ENCODE measurements at regions not wholly inside any gene's neighbourhood (a gene's known extent, or its start where the extent isn't known, plus 50 kb on each side); places are given as distances from the start of the nearest gene placed in this dataset.

DNA sequence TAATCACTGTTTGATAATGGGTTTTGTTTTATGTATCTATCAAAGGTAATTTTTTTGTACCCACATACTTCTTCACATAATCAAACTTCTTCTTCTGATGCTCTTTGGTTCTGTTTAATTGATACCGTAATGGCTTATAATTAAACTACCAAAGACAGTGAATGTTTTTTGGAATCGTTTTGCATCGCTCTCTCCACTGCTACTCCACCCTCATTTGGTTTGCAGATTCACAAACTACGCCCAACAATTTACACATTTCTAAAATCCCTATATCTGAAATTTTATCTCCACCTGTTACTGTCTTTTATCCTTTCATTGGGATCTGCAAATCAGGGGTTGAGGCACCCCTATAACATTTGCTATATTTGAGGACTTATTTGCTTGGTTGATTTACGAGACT lies 319.6 kb downstream of the RWDD3 start:
- H3K4me1 ChIP-seq, result no peaks in the 10 kb centered on the region
- no peak for DNase-seq
- intact Hi-C loops (cut with DNase I), result no loop called here
- H3K4me3 ChIP-seq, result no peak overlapping the region
- no peak for TF ChIP-seq POLR2A (IDR thresholded peaks at IDR 0.05)
- TF ChIP-seq, protein P1, sequence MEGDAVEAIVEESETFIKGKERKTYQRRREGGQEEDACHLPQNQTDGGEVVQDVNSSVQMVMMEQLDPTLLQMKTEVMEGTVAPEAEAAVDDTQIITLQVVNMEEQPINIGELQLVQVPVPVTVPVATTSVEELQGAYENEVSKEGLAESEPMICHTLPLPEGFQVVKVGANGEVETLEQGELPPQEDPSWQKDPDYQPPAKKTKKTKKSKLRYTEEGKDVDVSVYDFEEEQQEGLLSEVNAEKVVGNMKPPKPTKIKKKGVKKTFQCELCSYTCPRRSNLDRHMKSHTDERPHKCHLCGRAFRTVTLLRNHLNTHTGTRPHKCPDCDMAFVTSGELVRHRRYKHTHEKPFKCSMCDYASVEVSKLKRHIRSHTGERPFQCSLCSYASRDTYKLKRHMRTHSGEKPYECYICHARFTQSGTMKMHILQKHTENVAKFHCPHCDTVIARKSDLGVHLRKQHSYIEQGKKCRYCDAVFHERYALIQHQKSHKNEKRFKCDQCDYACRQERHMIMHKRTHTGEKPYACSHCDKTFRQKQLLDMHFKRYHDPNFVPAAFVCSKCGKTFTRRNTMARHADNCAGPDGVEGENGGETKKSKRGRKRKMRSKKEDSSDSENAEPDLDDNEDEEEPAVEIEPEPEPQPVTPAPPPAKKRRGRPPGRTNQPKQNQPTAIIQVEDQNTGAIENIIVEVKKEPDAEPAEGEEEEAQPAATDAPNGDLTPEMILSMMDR (IDR thresholded peaks at IDR 0.05), result no peak
- H3K27ac ChIP-seq, result no peak overlapping the region
- peaks cover 0 to 15% (median 5%) of the 10 kb centered on the region in 3 donors for H3K9me3 ChIP-seq
- H3K36me3 ChIP-seq, result no peaks in the 10 kb centered on the region
- no peaks in the 10 kb centered on the region for H3K27me3 ChIP-seq
- 84 to 92% methylated on average over 5 of the region's 5 CpGs for WGBS, 2 donors

DNA sequence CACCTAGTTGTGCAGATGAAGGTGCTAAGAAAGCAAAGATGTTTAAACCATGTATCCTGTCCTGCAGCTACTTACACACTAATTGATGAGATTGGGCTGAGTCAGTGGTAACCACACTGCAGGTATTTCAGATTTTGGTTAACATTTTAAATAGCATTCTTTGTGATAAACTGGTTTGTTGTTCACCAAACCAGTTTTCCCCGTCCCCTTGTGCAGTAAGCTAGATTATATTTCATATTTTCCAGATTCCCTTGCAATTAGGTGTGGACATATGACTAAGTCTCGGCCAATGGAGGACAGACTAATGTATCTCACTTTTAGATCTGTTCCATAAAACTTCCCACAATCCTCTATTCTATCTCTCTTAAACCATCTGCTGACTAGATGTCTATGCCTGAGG lies 320.4 kb downstream of the RWDD3 start:
- WGBS, 2 donors, result 50% methylated on average over 2 of the region's 2 CpGs
- Histone ChIP-seq H3K9me3 (peaks cover 0 to 17% (median 5%) of the 10 kb centered on the region in 3 donors), H3K36me3 (no peaks in the 10 kb centered on the region), H3K27ac (no peak overlapping the region), H3K27me3 (no peaks in the 10 kb centered on the region), H3K4me1 (no peaks in the 10 kb centered on the region), H3K4me3 (no peak overlapping the region)
- DNase-seq, result no peak
- intact Hi-C loops (cut with DNase I), result no loop called here
- TF ChIP-seq POLR2A (IDR thresholded peaks at IDR 0.05), result no peak
- TF ChIP-seq, protein P1 (IDR thresholded peaks at IDR 0.05), result no peak

DNA sequence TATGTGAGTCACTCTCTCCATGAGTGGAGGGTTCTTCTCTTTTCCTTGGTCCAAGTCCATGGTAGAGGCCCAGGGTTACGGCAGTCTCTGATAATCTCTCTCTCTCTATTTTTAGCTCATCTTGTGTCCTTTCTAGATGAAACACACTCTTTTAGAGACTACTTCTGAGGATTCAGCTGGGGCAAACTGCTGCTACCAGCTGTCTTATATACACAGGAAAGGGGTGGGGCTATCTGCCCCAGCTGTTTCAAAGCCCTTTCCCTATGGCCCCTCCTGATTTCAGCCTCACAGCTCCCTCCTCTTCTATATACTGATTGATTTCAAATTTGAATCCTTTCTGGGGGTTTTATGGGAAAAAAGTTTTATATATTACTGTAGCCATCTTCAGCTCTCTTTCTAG lies 324.8 kb downstream of the RWDD3 start:
- DNase-seq, result no peak
- Histone ChIP-seq H3K36me3 (no peaks in the 10 kb centered on the region), H3K27ac (no peak overlapping the region), H3K27me3 (no peaks in the 10 kb centered on the region), H3K4me1 (no peaks in the 10 kb centered on the region), H3K4me3 (no peak overlapping the region), H3K9me3 (peaks cover 0 to 17% (median 5%) of the 10 kb centered on the region in 3 donors)
- TF ChIP-seq POLR2A (IDR thresholded peaks at IDR 0.05), result no peak
- TF ChIP-seq, protein P1 (IDR thresholded peaks at IDR 0.05), result no peak
- 65 to 74% methylated on average over 1 of the region's 1 CpG for WGBS, 2 donors
- intact Hi-C loops (cut with DNase I), result no loop called here

DNA sequence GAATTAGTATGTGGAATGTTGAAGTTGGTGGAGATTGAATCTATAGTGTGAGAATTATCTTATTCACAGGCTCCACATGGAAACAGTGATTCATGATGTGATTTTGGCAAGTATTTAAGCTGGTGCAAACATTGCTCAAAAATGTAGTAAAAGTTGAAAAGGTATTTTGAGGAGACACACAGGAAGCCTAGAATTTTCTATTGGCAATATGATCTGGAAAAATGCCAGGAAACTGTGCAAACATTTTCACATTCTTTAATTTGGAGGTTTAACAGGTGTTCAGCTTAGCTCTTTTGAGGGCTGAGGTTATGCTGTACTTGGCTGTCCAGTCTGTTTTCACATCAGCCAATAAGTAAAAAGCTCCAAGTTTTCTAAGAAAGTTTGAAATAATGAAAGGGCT lies 327.3 kb downstream of the RWDD3 start:
- DNase-seq, result no peak

DNA sequence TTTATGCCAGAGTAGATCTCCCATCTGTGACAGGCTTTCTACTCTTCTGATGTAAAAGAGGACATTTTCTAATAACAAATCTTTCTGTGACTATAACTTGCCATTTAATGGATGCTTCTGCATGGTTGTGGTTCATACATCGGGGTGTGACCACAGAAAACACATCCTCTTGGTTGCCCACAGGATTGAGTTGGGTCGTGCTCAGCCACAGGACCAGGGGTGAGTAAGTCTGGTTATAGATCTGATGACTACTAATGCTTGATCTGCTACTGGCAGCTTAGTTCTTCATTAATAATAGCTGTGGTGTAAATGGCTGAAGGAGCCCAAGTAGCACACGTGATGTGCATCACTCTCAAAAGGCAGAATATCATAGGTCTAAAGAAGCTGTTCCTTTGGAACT lies 328.2 kb downstream of the RWDD3 start:
- Histone ChIP-seq H3K4me1 (no peaks in the 10 kb centered on the region), H3K36me3 (no peaks in the 10 kb centered on the region), H3K27me3 (no peaks in the 10 kb centered on the region), H3K9me3 (peaks cover 0 to 7% (median 0%) of the 10 kb centered on the region in 3 donors), H3K4me3 (no peak overlapping the region), H3K27ac (no peak overlapping the region)
- 65 to 88% methylated on average over 3 of the region's 3 CpGs for WGBS, 2 donors
- intact Hi-C loops (cut with DNase I), result no loop called here
- TF ChIP-seq POLR2A (IDR thresholded peaks at IDR 0.05), result no peak
- TF ChIP-seq, protein P1 (IDR thresholded peaks at IDR 0.05), result no peak
- no peak for DNase-seq

More for the DNA sequence above, 327.3 kb downstream of the RWDD3 start:
- TF ChIP-seq, protein P1 (IDR thresholded peaks at IDR 0.05), result no peak
- TF ChIP-seq POLR2A (IDR thresholded peaks at IDR 0.05), result no peak
- Histone ChIP-seq H3K27ac (no peak overlapping the region), H3K4me1 (no peaks in the 10 kb centered on the region), H3K4me3 (no peak overlapping the region), H3K36me3 (no peaks in the 10 kb centered on the region), H3K9me3 (peaks cover 0 to 15% (median 1%) of the 10 kb centered on the region in 3 donors), H3K27me3 (no peaks in the 10 kb centered on the region)
- intact Hi-C loops (cut with DNase I), result no loop called here
